ENCODE measurements at regions not wholly inside any gene's neighbourhood (a gene's known extent, or its start where the extent isn't known, plus 50 kb on each side); places are given as distances from the start of the nearest gene placed in this dataset.
"Not testable (repeated sequence)": the region's sequence is repeated elsewhere in the genome, so short reads cannot be mapped to it uniquely, and the experiment has no call there.

GRCh38 chr18:25544546-25545287 is 192.8 kb upstream of the ZNF521 start:
- DNase-seq, result no peak

- no peak for DNase-seq
Measured at GRCh38 chr18:25538175-25538922, 186.4 kb upstream of the ZNF521 start.

- DNase-seq, result no peak
Measured at GRCh38 chr18:25535495-25535894, 183.5 kb upstream of the ZNF521 start.

- no peak for DNase-seq
Measured at GRCh38 chr18:25534401-25534800, 182.4 kb upstream of the ZNF521 start.

- DNase-seq, result no peak
Measured at GRCh38 chr18:25533218-25533617, 181.3 kb upstream of the ZNF521 start.

- DNase-seq, result no peak
Measured at GRCh38 chr18:25531207-25531606, 179.2 kb upstream of the ZNF521 start.

GRCh38 chr18:25525789-25526188 is 173.8 kb upstream of the ZNF521 start:
- DNase-seq, result not testable (repeated sequence)

GRCh38 chr18:25518716-25519053 is 166.7 kb upstream of the ZNF521 start:
- no peak for DNase-seq

- DNase-seq, result no peak
Measured at GRCh38 chr18:25517881-25518715, 166.1 kb upstream of the ZNF521 start.

- no peak for DNase-seq
Measured at GRCh38 chr18:25516747-25517498, 165.0 kb upstream of the ZNF521 start.

GRCh38 chr18:25516121-25516520 is 164.2 kb upstream of the ZNF521 start:
- DNase-seq, result no peak

GRCh38 chr18:25510096-25510495 is 158.1 kb upstream of the ZNF521 start:
- no peak for DNase-seq

- no peak for DNase-seq
Measured at GRCh38 chr18:25503567-25504081, 151.7 kb upstream of the ZNF521 start.

GRCh38 chr18:25497151-25497794 is 145.3 kb upstream of the ZNF521 start:
- no peak for DNase-seq

GRCh38 chr18:25496544-25496943 is 144.6 kb upstream of the ZNF521 start:
- no peak for DNase-seq

GRCh38 chr18:25495606-25496005 is 143.6 kb upstream of the ZNF521 start:
- DNase-seq, result no peak

GRCh38 chr18:25494888-25495287 is 142.9 kb upstream of the ZNF521 start:
- DNase-seq, result no peak

GRCh38 chr18:25493401-25493800 is 141.4 kb upstream of the ZNF521 start:
- DNase-seq, result no peak

- no peak for DNase-seq
Measured at GRCh38 chr18:25490316-25490715, 138.3 kb upstream of the ZNF521 start.

GRCh38 chr18:25473008-25473407 is 121.0 kb upstream of the ZNF521 start:
- no peak for DNase-seq

GRCh38 chr18:25470756-25471524 is 119.0 kb upstream of the ZNF521 start:
- DNase-seq, result not testable (repeated sequence)

All from NCI-H1694 (cell line).